GM10266 (cell line): ENCODE measurements at regions not wholly inside any gene's neighbourhood (a gene's known extent, or its start where the extent isn't known, plus 50 kb on each side); places are given as distances from the start of the nearest gene placed in this dataset.
"Not testable (repeated sequence)": the region's sequence is repeated elsewhere in the genome, so short reads cannot be mapped to it uniquely, and the experiment has no call there.

ENCODE experiments used
- DNase-seq: peaks from one replicate; pipeline ENCODE4 v3.0.0; 2012; ENCODE audit errors: extremely low spot score
- TF ChIP-seq, protein P1 (sequence below): IDR thresholded peaks from 2 replicates; pipeline ENCODE4 v1.5.1; 2012; ENCODE audit warnings: mild to moderate bottlenecking, low read depth; ENCODE audit not compliant: control insufficient read depth, insufficient read depth; ENCODE audit errors: missing control alignments

DNA sequence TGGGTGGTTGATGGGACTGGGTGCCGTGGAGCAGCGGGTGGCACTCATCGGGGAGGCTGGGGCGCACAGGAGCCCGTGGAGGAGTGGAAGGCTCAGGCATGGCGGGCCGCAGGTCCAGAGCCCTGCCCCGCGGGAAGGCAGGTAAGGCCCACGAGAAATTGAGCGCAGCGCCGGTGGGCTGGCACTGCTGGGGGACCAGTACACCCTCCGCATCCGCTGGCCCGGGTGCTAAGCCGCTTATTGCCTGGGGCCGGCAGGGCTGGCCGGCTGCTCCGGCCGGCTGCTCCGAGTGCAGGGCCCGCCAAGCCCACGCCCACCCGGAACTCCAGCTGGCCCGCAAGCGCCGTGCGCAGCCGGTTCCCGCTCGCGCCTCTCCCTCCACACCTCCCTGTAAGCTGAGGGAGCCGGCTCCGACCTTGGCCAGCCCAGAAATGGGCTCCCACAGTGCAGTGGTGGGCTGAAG is 85.1 kb upstream of the FAT4 start:
- TF ChIP-seq, protein P1, sequence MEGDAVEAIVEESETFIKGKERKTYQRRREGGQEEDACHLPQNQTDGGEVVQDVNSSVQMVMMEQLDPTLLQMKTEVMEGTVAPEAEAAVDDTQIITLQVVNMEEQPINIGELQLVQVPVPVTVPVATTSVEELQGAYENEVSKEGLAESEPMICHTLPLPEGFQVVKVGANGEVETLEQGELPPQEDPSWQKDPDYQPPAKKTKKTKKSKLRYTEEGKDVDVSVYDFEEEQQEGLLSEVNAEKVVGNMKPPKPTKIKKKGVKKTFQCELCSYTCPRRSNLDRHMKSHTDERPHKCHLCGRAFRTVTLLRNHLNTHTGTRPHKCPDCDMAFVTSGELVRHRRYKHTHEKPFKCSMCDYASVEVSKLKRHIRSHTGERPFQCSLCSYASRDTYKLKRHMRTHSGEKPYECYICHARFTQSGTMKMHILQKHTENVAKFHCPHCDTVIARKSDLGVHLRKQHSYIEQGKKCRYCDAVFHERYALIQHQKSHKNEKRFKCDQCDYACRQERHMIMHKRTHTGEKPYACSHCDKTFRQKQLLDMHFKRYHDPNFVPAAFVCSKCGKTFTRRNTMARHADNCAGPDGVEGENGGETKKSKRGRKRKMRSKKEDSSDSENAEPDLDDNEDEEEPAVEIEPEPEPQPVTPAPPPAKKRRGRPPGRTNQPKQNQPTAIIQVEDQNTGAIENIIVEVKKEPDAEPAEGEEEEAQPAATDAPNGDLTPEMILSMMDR = no peak
- no peak for DNase-seq

DNA sequence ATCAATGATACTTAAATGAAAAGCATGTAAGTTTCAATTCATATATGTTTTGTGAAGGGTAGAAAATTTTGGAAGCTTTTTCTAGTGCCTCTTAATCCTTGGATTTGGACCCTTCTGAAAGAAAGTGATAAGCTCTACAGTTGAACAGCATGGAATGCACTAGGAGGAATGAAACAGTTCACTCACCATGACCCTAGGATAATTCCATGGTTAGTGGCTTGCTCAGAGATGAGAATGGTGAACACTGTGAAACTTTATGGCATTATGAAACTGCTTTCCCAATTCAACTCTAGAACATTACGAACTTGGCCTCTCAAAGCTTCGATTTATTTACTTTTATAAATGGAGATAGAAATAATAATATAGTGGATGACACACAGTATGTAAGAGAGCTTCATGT is 88.9 kb upstream of the FAT4 start:
- TF ChIP-seq, protein P1 = no peak
- no peak for DNase-seq

DNA sequence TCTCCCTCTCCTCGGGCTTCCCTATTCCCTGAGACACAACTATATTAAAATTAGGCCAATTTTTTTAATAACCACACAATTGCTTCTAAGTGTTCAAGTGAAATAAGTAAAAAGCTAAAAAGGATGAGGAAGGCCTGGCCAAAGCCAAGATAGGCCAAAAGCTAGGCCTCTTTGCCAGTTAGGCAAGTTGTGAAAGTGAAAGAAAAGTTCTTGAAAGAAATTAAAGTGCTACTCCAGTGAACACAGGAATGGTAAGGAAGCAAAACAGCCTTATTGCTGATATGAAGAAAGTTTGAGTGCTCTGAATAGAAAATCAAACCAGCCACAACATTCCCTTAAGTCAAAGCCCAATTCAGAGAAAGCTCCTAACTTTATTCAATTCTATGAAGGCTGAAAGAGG is 114.2 kb upstream of the FAT4 start:
- DNase-seq = no peak
- TF ChIP-seq, protein P1 = no peak

DNA sequence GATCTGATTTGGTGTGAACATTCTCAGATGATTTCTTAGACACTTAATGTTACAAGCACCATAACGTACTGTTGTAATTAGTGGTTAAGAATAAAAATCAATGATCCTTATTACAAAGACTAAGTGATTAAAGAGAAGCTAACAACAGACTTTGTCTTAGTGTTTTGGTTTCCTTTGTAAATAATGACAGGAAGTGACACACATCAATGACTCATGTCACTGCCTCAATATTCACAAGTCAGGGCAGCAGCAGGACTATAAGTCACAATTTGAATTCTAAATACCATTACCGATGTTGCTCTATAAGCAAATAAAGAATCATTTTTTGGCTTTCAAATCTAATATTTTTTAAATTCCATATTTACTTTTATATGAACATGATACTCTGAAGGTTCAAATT is 115.8 kb upstream of the FAT4 start:
- TF ChIP-seq, protein P1 = no peak
- no peak for DNase-seq

DNA sequence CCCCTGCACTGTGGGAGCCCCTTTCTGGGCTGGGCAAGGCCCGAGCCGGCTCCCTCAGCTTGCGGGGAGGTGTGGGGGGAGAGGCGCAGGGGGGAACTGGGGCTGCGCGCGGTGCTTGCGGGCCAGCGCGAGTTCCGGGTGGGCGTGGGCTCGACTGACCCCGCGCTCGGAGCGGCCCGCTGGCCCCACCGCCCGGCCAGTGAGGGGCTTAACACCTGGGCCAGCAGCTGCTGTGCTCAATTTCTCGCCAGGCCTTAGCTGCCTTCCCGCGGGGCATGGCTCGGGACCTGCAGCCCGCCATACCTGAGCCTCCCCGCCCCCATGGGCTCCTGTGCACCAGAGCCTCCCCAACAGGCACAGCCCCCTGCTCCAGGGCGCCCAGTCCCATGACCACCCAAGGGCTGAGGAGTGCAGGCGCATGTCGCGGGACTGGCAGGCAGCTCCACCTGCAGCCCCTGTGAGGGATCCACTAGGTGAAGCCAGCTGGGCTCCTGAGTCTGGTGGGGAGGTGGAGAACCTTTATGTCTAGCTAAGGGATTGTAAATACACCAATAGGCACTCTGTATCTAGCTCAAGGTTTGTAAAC is 122.8 kb upstream of the FAT4 start:
- not testable (repeated sequence) for DNase-seq

DNA sequence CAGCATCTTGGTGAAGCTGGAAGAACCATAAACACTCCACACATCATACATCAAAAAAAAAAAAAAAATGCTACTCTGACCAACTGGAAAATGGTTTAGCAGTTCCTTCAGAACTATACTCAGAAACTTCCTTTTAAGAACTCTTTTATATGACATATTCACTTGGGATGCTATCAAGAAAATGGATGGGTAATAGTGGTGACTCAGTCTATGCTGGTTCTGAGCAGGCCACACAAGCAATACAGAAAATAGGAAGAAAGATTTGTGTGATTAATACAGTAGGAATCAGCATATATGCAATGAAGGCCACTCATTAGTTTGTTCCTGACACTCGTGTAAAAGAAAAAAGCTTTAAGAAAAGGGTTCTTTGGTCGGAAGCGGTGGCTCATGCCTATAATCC is 123.5 kb upstream of the FAT4 start:
- no peak for DNase-seq
- TF ChIP-seq, protein P1 = no peak

DNA sequence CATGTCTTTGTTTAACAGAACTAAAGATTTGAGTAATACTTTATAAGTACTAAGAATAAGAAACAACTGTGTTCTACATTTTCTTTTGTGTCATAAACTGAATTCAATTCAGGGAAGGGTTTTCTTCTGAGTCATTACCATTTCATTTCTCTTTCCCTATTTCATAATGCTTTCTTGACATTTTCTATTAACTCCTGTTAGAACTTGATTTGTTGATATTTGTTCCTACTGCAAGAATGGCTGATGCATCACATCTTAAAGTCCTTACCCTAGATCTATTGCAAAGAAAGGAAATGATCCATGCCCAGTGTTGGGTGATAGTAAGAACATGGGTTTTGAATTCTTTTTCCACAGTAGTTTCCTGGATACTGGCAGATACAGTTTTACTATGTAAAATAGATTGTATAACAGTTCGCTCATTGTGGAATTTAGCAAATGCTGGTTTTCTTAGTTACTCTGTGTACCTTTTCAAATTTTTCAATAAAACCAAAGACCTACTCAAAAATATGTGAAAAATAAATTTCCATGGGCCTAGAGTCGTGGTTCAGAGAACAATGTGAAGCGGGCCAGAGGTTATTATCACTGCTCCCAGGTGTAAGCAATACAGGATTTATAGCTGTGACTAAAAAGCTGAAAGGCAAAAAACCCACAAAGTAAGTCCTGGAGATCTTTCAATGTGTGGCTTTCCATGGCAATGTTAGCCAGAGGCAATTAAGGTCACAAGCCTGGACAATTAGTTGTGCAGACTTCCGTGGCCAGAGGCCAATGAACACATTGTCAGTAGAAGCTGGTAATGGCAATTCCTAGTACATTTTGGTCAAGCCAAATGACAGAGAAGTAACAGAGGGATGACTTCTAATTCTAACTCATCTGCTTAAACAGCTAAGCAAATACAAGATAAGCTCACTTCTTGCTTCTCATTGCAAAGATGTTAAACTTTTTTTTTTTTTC is 127.3 kb upstream of the FAT4 start:
- DNase-seq = no peak
- TF ChIP-seq, protein P1 = no peak
